Panc1 (cell line): ENCODE measurements at regions not wholly inside any gene's neighbourhood (a gene's known extent, or its start where the extent isn't known, plus 50 kb on each side); places are given as distances from the start of the nearest gene placed in this dataset.

ENCODE experiments used
- ATAC-seq: fragments of 200-7000 bp; cut with Tn5 transposase; 2 replicates; pipeline ENCODE4 v1.9.1; 2020; ENCODE audit warnings: mild to moderate bottlenecking, moderate library complexity
- BruUV-seq: library from RNA; stranded (reverse); fragments of 400-500 nt; replicated peaks from 2 replicates; lab custom pipeline; 2021; lab: Mats Ljungman, UMichigan
- CTCF ChIA-PET: fragments of 300-600 bp; sonication (Branson Sonifier 250); formaldehyde crosslinking; loops from one replicate; lab custom pipeline; 2022; ENCODE audit warnings: antibody characterized with exemption; lab: Charles Lee
- POLR2A ChIA-PET: fragments of 300-600 bp; sonication (Branson Sonifier 250); formaldehyde crosslinking; loops from one replicate; lab custom pipeline; 2022; ENCODE audit warnings: antibody characterized with exemption; lab: Charles Lee
- DNase-seq: peaks from one replicate; pipeline ENCODE4 v3.0.0-alpha.2; 2010; ENCODE audit warnings: low read depth, low spot score
- H3K27ac ChIP-seq: 2 replicates; pipeline ENCODE4 v1.5.1; 2011; ENCODE audit warnings: mild to moderate bottlenecking, low read length, inconsistent platforms
- H3K27me3 ChIP-seq: fragments of 200-500 bp; sonication (Bioruptor generic); 2 replicates; pipeline ENCODE4 v1.6.0; 2014; ENCODE audit warnings: low read length, inconsistent platforms; ENCODE audit not compliant: control insufficient read depth, insufficient read depth
- H3K36me3 ChIP-seq: fragments of 200-500 bp; sonication (Bioruptor generic); 2 replicates; pipeline ENCODE4 v1.5.1; 2014; ENCODE audit warnings: inconsistent platforms, mild to moderate bottlenecking, low read length, moderate library complexity; ENCODE audit not compliant: control insufficient read depth, insufficient read depth
- H3K4me1 ChIP-seq: 2 replicates; pipeline ENCODE4 v1.5.1; 2011; ENCODE audit warnings: inconsistent platforms, mild to moderate bottlenecking, low read length, moderate library complexity; ENCODE audit not compliant: control insufficient read depth, insufficient read depth
- H3K4me3 ChIP-seq, 2 experiments: 2 replicates each; pipeline ENCODE4 v1.5.1; 2011 to 2012; ENCODE audit warnings: low read depth in 2 of 2, low read length in 2 of 2, mild to moderate bottlenecking in 2 of 2, inconsistent platforms in 1 of 2, moderate library complexity in 1 of 2
- H3K9me3 ChIP-seq: fragments of 200-500 bp; sonication (Bioruptor generic); 2 replicates; pipeline ENCODE4 v1.5.1; 2014; ENCODE audit warnings: low read depth, mild to moderate bottlenecking, inconsistent platforms, low read length, moderate library complexity; ENCODE audit not compliant: control insufficient read depth, insufficient read depth
- POLR2AphosphoS5 ChIP-seq: IDR thresholded peaks from 2 replicates; pipeline ENCODE4 v1.6.1; 2012; ENCODE audit warnings: mild to moderate bottlenecking, low read depth, low read length, moderate library complexity
- REST ChIP-seq, 2 experiments: IDR thresholded peaks; 2 replicates each; pipeline ENCODE4 v1.6.1; 2011 to 2012; ENCODE audit warnings: low read depth in 2 of 2, control low read depth in 1 of 2, low read length in 1 of 2, mild to moderate bottlenecking in 1 of 2, moderate library complexity in 1 of 2; ENCODE audit not compliant: insufficient read depth in 1 of 2
- SIN3A ChIP-seq: IDR thresholded peaks from 2 replicates; pipeline ENCODE4 v1.6.1; 2012; ENCODE audit warnings: low read depth, mild to moderate bottlenecking, low read length, moderate library complexity, borderline replicate concordance; ENCODE audit not compliant: insufficient read depth
- TCF7L2 ChIP-seq: IDR thresholded peaks from 2 replicates; pipeline ENCODE4 v1.6.1; 2011; ENCODE audit warnings: mild to moderate bottlenecking, low read depth, low read length, inconsistent platforms
- in situ Hi-C: cut with HindIII; loops from 2 replicates; pipeline ENCODE4 v1.10.0; 2016; ENCODE audit warnings: low sequenced_read_pairs, low pct_unique_long_range_greater_than_20kb
- intact Hi-C: fragments of 100-400 bp; cut with micrococcal nuclease; formaldehyde crosslinking; loops from one replicate; pipeline ENCODE4 v1.10.0; 2022; ENCODE audit not compliant: unreplicated experiment
- TF ChIP-seq, protein P1 (sequence below): fragments of 450-650 bp; IDR thresholded peaks from 2 replicates; pipeline ENCODE4 v1.5.1; 2017; ENCODE audit warnings: mild to moderate bottlenecking

- intact Hi-C loops, result no loop called here
- no peak overlapping the region for H3K4me3 ChIP-seq
- ChIA-PET CTCF (no interaction called here), POLR2A (no interaction called here)
- DNase-seq (no peak), ATAC-seq (no peak)
- H3K27ac ChIP-seq, result no peak overlapping the region
- no TSS peak for BruUV-seq
- in situ Hi-C loops, result no loop called here
- TF ChIP-seq POLR2AphosphoS5, result no peak
- TF ChIP-seq TCF7L2, result no peak
- TF ChIP-seq SIN3A, result no peak
- H3K4me1 ChIP-seq, result no peaks in the 10 kb centered on the region
- no peaks in the 10 kb centered on the region for H3K9me3 ChIP-seq
- no peaks in the 10 kb centered on the region for H3K27me3 ChIP-seq
- H3K36me3 ChIP-seq, result no peaks in the 10 kb centered on the region
Observed at GRCh38 chr2:53067533-53067932, 700.1 kb upstream of the CHAC2 start.

- CTCF ChIA-PET, result no interaction called here
- TF ChIP-seq REST (IDR thresholded peaks at IDR 0.05; ENCODE audit: insufficient read depth in 1 of 2, low read depth in 2 of 2, low read length in 1 of 2) (no peak), TCF7L2 (no peak), SIN3A (no peak), POLR2AphosphoS5 (no peak)
- TF ChIP-seq, protein P1, sequence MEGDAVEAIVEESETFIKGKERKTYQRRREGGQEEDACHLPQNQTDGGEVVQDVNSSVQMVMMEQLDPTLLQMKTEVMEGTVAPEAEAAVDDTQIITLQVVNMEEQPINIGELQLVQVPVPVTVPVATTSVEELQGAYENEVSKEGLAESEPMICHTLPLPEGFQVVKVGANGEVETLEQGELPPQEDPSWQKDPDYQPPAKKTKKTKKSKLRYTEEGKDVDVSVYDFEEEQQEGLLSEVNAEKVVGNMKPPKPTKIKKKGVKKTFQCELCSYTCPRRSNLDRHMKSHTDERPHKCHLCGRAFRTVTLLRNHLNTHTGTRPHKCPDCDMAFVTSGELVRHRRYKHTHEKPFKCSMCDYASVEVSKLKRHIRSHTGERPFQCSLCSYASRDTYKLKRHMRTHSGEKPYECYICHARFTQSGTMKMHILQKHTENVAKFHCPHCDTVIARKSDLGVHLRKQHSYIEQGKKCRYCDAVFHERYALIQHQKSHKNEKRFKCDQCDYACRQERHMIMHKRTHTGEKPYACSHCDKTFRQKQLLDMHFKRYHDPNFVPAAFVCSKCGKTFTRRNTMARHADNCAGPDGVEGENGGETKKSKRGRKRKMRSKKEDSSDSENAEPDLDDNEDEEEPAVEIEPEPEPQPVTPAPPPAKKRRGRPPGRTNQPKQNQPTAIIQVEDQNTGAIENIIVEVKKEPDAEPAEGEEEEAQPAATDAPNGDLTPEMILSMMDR, result no peak
- no peaks in the 10 kb centered on the region for H3K36me3 ChIP-seq
- H3K9me3 ChIP-seq, result no peaks in the 10 kb centered on the region
- no TSS peak for BruUV-seq
- no peak overlapping the region for H3K27ac ChIP-seq
- DNase-seq, result no peak
- intact Hi-C loops (no loop called here), in situ Hi-C loops (no loop called here)
- no peak for ATAC-seq
- H3K27me3 ChIP-seq, result no peaks in the 10 kb centered on the region
- POLR2A ChIA-PET, result no interaction called here
- H3K4me3 ChIP-seq, result no peak overlapping the region
- H3K4me1 ChIP-seq, result no peaks in the 10 kb centered on the region
Observed at GRCh38 chr2:53067056-53067455, 700.5 kb upstream of the CHAC2 start.

- in situ Hi-C loops, result no loop called here
- Histone ChIP-seq H3K27me3 (no peaks in the 10 kb centered on the region), H3K36me3 (no peaks in the 10 kb centered on the region), H3K9me3 (no peaks in the 10 kb centered on the region), H3K4me3 (no peak overlapping the region), H3K4me1 (no peaks in the 10 kb centered on the region), H3K27ac (no peak overlapping the region)
- intact Hi-C loops, result no loop called here
- ATAC-seq (no peak), DNase-seq (no peak)
- CTCF ChIA-PET, result no interaction called here
- BruUV-seq, result no TSS peak
- POLR2A ChIA-PET, result no interaction called here
- TF ChIP-seq REST (IDR thresholded peaks at IDR 0.05; ENCODE audit: insufficient read depth in 1 of 2, low read depth in 2 of 2, low read length in 1 of 2), result no peak
- TF ChIP-seq POLR2AphosphoS5, result no peak
- TF ChIP-seq, protein P1, result no peak
- TF ChIP-seq TCF7L2, result no peak
- no peak for TF ChIP-seq SIN3A
Observed at GRCh38 chr2:53064154-53064553, 703.5 kb upstream of the CHAC2 start.
